ENCODE measurements at regions not wholly inside any gene's neighbourhood (a gene's known extent, or its start where the extent isn't known, plus 50 kb on each side); places are given as distances from the start of the nearest gene placed in this dataset.

- TF ChIP-seq TCF12 (IDR thresholded peaks at IDR 0.05; ENCODE audit: low read depth) (no peak), TEAD4 (IDR thresholded peaks at IDR 0.05) (no peak)
These were observed 1118.9 kb downstream of the VRK1 start for GRCh38 chr14:97916100-97916499.

DNA sequence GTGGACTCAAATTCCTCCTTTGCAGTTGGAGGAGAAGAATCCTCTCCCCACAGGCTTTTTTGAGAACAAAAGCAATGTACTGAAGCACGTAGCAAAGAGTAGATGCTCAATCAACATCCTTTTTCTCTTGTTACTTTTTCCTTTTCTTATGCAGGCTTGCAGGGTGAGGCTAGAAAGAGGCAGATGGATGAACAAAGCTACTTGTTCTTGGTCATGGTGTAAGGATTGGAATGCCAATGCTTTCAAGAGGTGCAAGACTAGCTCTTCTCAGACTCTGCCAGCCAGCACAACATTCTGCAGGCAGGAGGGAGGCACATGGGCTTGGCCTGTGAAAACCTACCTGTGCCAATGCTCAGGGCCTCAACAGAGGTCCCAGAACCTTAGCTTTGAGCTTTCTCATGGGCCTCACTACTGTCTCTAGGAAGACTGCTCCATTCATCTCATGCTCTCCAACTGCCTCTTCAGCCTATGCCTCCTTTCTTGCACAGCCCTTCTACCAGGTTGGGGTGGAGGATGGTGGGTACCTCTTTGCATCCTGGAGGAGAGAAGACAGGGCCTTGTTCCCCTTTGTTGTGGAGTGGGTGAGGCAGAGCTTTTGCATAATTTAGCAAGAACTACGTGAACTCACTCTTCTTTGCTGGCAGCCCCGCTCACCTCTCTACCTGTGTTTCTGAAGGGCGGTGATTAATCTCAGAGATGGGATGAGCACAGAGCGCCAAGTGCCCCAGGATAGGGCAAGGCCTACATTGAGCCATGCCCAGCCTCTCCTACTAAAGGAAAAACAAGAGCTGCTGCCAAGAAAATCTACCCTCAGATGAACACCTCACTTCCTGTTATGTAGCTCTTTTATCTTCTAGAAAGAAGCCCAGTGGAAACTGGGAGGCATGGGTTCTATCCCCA lies 1119.7 kb downstream of the VRK1 start:
- no peak for TF ChIP-seq YY1 (IDR thresholded peaks at IDR 0.05; ENCODE audit: low read depth)
- no peak for TF ChIP-seq TAF1 (IDR thresholded peaks at IDR 0.05; ENCODE audit: low read depth)
- no peak for TF ChIP-seq TEAD4 (IDR thresholded peaks at IDR 0.05)
- no peak for TF ChIP-seq RAD21 (IDR thresholded peaks at IDR 0.05; ENCODE audit: low read depth)
- TF ChIP-seq NFIC (IDR thresholded peaks at IDR 0.05): no peak
- TF ChIP-seq CREB1 (IDR thresholded peaks at IDR 0.05; ENCODE audit: low read depth): no peak
- TF ChIP-seq EGR1 (IDR thresholded peaks at IDR 0.05): no peak
- TF ChIP-seq CEBPB (IDR thresholded peaks at IDR 0.05): no peak
- TF ChIP-seq MAX (IDR thresholded peaks at IDR 0.05): no peak
- TF ChIP-seq ZBTB7A (IDR thresholded peaks at IDR 0.05; ENCODE audit: low read depth): no peak
- TF ChIP-seq EP300 (IDR thresholded peaks at IDR 0.05; ENCODE audit: borderline replicate concordance): no peak
- no peak for TF ChIP-seq REST (IDR thresholded peaks at IDR 0.05; ENCODE audit: low read depth)
- no peak for TF ChIP-seq TCF12 (IDR thresholded peaks at IDR 0.05; ENCODE audit: low read depth)
- TF ChIP-seq FOXM1 (IDR thresholded peaks at IDR 0.05; ENCODE audit: borderline replicate concordance, low read depth): no peak
- TF ChIP-seq, protein P1, sequence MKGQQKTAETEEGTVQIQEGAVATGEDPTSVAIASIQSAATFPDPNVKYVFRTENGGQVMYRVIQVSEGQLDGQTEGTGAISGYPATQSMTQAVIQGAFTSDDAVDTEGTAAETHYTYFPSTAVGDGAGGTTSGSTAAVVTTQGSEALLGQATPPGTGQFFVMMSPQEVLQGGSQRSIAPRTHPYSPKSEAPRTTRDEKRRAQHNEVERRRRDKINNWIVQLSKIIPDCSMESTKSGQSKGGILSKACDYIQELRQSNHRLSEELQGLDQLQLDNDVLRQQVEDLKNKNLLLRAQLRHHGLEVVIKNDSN (IDR thresholded peaks at IDR 0.05): no peak

DNA sequence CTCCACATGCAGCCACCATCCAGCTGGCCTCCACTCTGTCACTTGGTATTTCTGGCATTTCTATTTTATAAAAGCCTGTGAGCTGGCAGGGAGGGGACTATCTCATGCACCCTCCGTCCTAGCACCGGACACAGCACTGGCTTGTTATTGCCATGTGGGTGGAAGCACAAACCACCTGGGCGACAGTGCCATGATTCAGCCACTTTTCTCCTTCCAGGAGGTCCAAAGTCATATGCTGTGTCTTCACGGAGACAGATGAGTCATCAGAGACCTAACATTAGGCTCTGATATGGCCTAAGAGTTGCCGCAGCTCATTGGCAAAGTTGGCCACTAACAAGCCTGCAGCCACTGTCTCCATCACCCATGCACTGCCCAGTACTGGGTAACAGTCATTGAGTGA lies 1123.0 kb downstream of the VRK1 start:
- TF ChIP-seq TAF1 (IDR thresholded peaks at IDR 0.05; ENCODE audit: low read depth) (no peak), NFIC (IDR thresholded peaks at IDR 0.05) (no peak), RAD21 (IDR thresholded peaks at IDR 0.05; ENCODE audit: low read depth) (no peak), EP300 (IDR thresholded peaks at IDR 0.05; ENCODE audit: borderline replicate concordance) (no peak), TCF12 (IDR thresholded peaks at IDR 0.05; ENCODE audit: low read depth) (no peak), MAX (IDR thresholded peaks at IDR 0.05) (no peak), TEAD4 (IDR thresholded peaks at IDR 0.05) (no peak), ZBTB7A (IDR thresholded peaks at IDR 0.05; ENCODE audit: low read depth) (no peak)
- TF ChIP-seq, protein P1 (IDR thresholded peaks at IDR 0.05): no peak

DNA sequence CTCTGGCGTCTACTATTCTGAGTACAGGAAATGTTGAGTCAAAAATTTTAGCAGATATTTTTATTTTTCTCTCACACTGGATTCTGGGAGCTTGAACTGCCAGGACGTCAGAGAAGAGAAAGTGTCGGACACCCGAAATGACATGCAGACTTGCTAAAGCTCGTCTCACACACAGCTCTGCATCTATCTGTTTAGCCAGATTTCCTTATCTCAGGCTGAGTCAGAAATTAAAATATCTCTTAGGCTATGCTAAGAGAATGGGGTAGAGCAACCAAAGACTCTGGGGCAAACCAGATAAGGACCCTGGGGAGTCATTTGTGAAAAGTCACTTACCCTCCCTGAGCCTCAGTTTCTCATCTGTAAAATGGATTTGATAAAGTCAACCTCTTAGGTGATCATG lies 1124.1 kb downstream of the VRK1 start:
- TF ChIP-seq FOXM1 (IDR thresholded peaks at IDR 0.05; ENCODE audit: borderline replicate concordance, low read depth): no peak
- no peak for TF ChIP-seq YY1 (IDR thresholded peaks at IDR 0.05; ENCODE audit: low read depth)
- TF ChIP-seq REST (IDR thresholded peaks at IDR 0.05; ENCODE audit: low read depth): no peak
- no peak for TF ChIP-seq EP300 (IDR thresholded peaks at IDR 0.05; ENCODE audit: borderline replicate concordance)
- TF ChIP-seq TEAD4 (IDR thresholded peaks at IDR 0.05): no peak
- no peak for TF ChIP-seq MAX (IDR thresholded peaks at IDR 0.05)
- no peak for TF ChIP-seq TAF1 (IDR thresholded peaks at IDR 0.05; ENCODE audit: low read depth)
- TF ChIP-seq TCF12 (IDR thresholded peaks at IDR 0.05; ENCODE audit: low read depth): no peak
- TF ChIP-seq NFIC (IDR thresholded peaks at IDR 0.05): no peak
- no peak for TF ChIP-seq EGR1 (IDR thresholded peaks at IDR 0.05)
- no peak for TF ChIP-seq CREB1 (IDR thresholded peaks at IDR 0.05; ENCODE audit: low read depth)
- TF ChIP-seq RAD21 (IDR thresholded peaks at IDR 0.05; ENCODE audit: low read depth): no peak
- TF ChIP-seq ZBTB7A (IDR thresholded peaks at IDR 0.05; ENCODE audit: low read depth): no peak
- TF ChIP-seq, protein P1 (IDR thresholded peaks at IDR 0.05): no peak
- no peak for TF ChIP-seq CEBPB (IDR thresholded peaks at IDR 0.05)
